Calu3 (cell line): ENCODE measurements at regions not wholly inside any gene's neighbourhood (a gene's known extent, or its start where the extent isn't known, plus 50 kb on each side); places are given as distances from the start of the nearest gene placed in this dataset.

ENCODE experiments used
- BruUV-seq: library from RNA; stranded (reverse); fragments of 400-500 nt; replicated peaks from 2 replicates; lab custom pipeline; 2021; lab: Mats Ljungman, UMichigan
- CTCF ChIA-PET: fragments of 300-600 bp; sonication (Branson Sonifier 250); formaldehyde crosslinking; loops from one replicate; lab custom pipeline; 2022; ENCODE audit warnings: antibody characterized with exemption; lab: Charles Lee
- DNase-seq: peaks from one replicate; pipeline ENCODE4 v3.0.0; 2022
- H3K27ac Mint-ChIP-seq: one replicate; pipeline ENCODE4 v1.8.0; 2022; ENCODE audit warnings: mixed read lengths; ENCODE audit not compliant: unreplicated experiment
- H3K27me3 Mint-ChIP-seq: one replicate; pipeline ENCODE4 v1.8.0; 2022; ENCODE audit warnings: mixed read lengths; ENCODE audit not compliant: unreplicated experiment
- H3K36me3 Mint-ChIP-seq: one replicate; pipeline ENCODE4 v1.8.0; 2022; ENCODE audit warnings: mild to moderate bottlenecking, moderate library complexity, mixed read lengths; ENCODE audit not compliant: insufficient read depth, unreplicated experiment
- H3K4me1 Mint-ChIP-seq: one replicate; pipeline ENCODE4 v1.8.0; 2022; ENCODE audit warnings: mild to moderate bottlenecking, low read depth, mixed read lengths; ENCODE audit not compliant: unreplicated experiment
- H3K4me3 Mint-ChIP-seq: one replicate; pipeline ENCODE4 v1.8.0; 2022; ENCODE audit warnings: mild to moderate bottlenecking, low read depth, moderate library complexity, mixed read lengths; ENCODE audit not compliant: unreplicated experiment
- H3K9me3 Mint-ChIP-seq: one replicate; pipeline ENCODE4 v1.8.0; 2022; ENCODE audit warnings: low read depth, mixed read lengths; ENCODE audit not compliant: unreplicated experiment
- intact Hi-C: fragments of 100-400 bp; cut with micrococcal nuclease; formaldehyde crosslinking; loops from one replicate; pipeline ENCODE4 v1.10.0; 2022; ENCODE audit not compliant: unreplicated experiment
- TF ChIP-seq, protein P1 (sequence below): fragments of 200-600 bp; IDR thresholded peaks from one replicate; pipeline ENCODE4 v1.8.0; 2022; ENCODE audit warnings: antibody characterized with exemption; ENCODE audit not compliant: unreplicated experiment

GRCh38 chr1:13935336-13935735, 235.3 kb downstream of the PRDM2 start:
- no peak overlapping the region for H3K4me3 Mint-ChIP-seq
- H3K36me3 Mint-ChIP-seq: no peaks in the 10 kb centered on the region
- intact Hi-C loops: no loop called here
- TF ChIP-seq, protein P1, sequence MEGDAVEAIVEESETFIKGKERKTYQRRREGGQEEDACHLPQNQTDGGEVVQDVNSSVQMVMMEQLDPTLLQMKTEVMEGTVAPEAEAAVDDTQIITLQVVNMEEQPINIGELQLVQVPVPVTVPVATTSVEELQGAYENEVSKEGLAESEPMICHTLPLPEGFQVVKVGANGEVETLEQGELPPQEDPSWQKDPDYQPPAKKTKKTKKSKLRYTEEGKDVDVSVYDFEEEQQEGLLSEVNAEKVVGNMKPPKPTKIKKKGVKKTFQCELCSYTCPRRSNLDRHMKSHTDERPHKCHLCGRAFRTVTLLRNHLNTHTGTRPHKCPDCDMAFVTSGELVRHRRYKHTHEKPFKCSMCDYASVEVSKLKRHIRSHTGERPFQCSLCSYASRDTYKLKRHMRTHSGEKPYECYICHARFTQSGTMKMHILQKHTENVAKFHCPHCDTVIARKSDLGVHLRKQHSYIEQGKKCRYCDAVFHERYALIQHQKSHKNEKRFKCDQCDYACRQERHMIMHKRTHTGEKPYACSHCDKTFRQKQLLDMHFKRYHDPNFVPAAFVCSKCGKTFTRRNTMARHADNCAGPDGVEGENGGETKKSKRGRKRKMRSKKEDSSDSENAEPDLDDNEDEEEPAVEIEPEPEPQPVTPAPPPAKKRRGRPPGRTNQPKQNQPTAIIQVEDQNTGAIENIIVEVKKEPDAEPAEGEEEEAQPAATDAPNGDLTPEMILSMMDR: no peak
- H3K9me3 Mint-ChIP-seq: no peaks in the 10 kb centered on the region
- CTCF ChIA-PET: no interaction called here
- no peaks in the 10 kb centered on the region for H3K4me1 Mint-ChIP-seq
- H3K27me3 Mint-ChIP-seq: no peaks in the 10 kb centered on the region
- BruUV-seq: no TSS peak
- H3K27ac Mint-ChIP-seq: no peak overlapping the region
- no peak for DNase-seq

DNA sequence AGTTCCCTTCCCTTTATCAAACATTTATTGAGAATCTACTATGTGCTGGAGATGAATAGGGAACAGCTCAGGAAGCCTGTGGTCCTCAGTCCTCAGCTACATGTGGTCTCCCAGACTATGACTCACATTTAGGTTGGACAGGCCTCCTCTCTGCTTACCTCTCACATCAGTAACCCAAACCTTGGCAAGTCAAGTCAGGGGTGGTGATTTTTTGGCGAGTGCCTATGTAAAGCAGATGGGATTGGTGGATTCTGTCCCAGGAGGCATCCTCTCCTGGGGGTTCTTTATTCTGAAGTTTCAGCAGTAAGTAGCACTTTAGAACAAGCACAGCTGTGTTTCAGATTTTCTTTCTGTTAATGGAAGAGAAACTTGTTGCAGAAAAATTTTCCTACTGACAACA, 241.3 kb downstream of the PRDM2 start:
- TF ChIP-seq, protein P1: no peak
- no TSS peak for BruUV-seq
- Mint-ChIP-seq H3K4me1 (no peaks in the 10 kb centered on the region), H3K27me3 (no peaks in the 10 kb centered on the region), H3K4me3 (no peak overlapping the region), H3K9me3 (peaks cover 7% of the 10 kb centered on the region), H3K27ac (no peak overlapping the region), H3K36me3 (no peaks in the 10 kb centered on the region)
- CTCF ChIA-PET: no interaction called here
- DNase-seq: no peak
- intact Hi-C loops: loop anchor here (10.0 kb wide), 1 partner anchor 107 kb away; no protein-coding TSS in a partner anchor

- no TSS peak for BruUV-seq
- H3K9me3 Mint-ChIP-seq: peaks cover 10% of the 10 kb centered on the region
- TF ChIP-seq, protein P1: no peak
- no peak overlapping the region for H3K27ac Mint-ChIP-seq
- no peaks in the 10 kb centered on the region for H3K27me3 Mint-ChIP-seq
- no peaks in the 10 kb centered on the region for H3K4me1 Mint-ChIP-seq
- H3K36me3 Mint-ChIP-seq: no peaks in the 10 kb centered on the region
- DNase-seq: no peak
- intact Hi-C loops: loop anchor here (10.0 kb wide), 1 partner anchor 108 kb away; no protein-coding TSS in a partner anchor
- CTCF ChIA-PET: no interaction called here
- no peak overlapping the region for H3K4me3 Mint-ChIP-seq
Measured at GRCh38 chr1:13943055-13943454, 243.1 kb downstream of the PRDM2 start.

DNA sequence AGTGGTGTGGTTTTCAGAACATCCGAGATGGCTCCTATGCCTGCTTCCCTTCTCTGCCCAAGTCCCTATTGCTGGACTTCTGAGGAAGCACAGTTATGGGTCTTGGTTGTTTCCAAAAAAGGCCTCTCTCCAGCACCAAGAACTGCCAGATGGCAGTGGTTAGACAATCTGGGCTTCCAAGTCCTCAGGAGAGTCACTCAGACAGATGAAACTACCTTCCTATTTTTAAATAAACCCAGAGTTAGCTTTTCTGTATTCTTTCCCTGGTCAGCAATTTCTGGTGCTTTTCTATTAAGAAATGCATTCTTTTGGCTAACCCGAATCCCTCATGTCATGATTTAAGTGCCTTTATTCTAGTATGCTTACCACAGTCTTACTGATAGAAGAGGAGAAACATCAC, 245.9 kb downstream of the PRDM2 start:
- TF ChIP-seq, protein P1: no peak
- CTCF ChIA-PET: no interaction called here
- H3K4me3 Mint-ChIP-seq: no peak overlapping the region
- H3K27ac Mint-ChIP-seq: no peak overlapping the region
- H3K9me3 Mint-ChIP-seq: peaks cover 16% of the 10 kb centered on the region
- H3K27me3 Mint-ChIP-seq: no peaks in the 10 kb centered on the region
- intact Hi-C loops: loop anchor here (10.0 kb wide), 1 partner anchor 111 kb away; no protein-coding TSS in a partner anchor
- H3K36me3 Mint-ChIP-seq: no peaks in the 10 kb centered on the region
- BruUV-seq: no TSS peak
- no peak for DNase-seq
- no peaks in the 10 kb centered on the region for H3K4me1 Mint-ChIP-seq
